Upper lobe of left lung (tissue), 4 donors: ENCODE measurements at regions not wholly inside any gene's neighbourhood (a gene's known extent, or its start where the extent isn't known, plus 50 kb on each side); places are given as distances from the start of the nearest gene placed in this dataset.

ENCODE experiments used
- POLR2A ChIP-seq, 4 donors: fragments of 450-650 bp; IDR thresholded peaks; one replicate each; pipeline ENCODE4 v1.5.1; 2016 to 2017; ENCODE audit warnings: antibody characterized with exemption in 4 of 4, mild to moderate bottlenecking in 2 of 4
- TF ChIP-seq, protein P1 (sequence below), 6 experiments: fragments of 450-650 bp in 4 of 6; fragments of 200-600 bp in 2 of 6; sonication (generic) in 2 of 6; IDR thresholded peaks; one replicate each; pipeline ENCODE4 v1.5.1; 2016 to 2019; ENCODE audit warnings: antibody characterized with exemption in 6 of 6

- TF ChIP-seq, protein P1, sequence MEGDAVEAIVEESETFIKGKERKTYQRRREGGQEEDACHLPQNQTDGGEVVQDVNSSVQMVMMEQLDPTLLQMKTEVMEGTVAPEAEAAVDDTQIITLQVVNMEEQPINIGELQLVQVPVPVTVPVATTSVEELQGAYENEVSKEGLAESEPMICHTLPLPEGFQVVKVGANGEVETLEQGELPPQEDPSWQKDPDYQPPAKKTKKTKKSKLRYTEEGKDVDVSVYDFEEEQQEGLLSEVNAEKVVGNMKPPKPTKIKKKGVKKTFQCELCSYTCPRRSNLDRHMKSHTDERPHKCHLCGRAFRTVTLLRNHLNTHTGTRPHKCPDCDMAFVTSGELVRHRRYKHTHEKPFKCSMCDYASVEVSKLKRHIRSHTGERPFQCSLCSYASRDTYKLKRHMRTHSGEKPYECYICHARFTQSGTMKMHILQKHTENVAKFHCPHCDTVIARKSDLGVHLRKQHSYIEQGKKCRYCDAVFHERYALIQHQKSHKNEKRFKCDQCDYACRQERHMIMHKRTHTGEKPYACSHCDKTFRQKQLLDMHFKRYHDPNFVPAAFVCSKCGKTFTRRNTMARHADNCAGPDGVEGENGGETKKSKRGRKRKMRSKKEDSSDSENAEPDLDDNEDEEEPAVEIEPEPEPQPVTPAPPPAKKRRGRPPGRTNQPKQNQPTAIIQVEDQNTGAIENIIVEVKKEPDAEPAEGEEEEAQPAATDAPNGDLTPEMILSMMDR (IDR thresholded peaks at IDR 0.05) = no peak
- TF ChIP-seq POLR2A (IDR thresholded peaks at IDR 0.05) = no peak
Measured at GRCh38 chr5:39906146-39906545, 481.4 kb upstream of the DAB2 start.
